ENCODE measurements at regions not wholly inside any gene's neighbourhood (a gene's known extent, or its start where the extent isn't known, plus 50 kb on each side); places are given as distances from the start of the nearest gene placed in this dataset.

DNA sequence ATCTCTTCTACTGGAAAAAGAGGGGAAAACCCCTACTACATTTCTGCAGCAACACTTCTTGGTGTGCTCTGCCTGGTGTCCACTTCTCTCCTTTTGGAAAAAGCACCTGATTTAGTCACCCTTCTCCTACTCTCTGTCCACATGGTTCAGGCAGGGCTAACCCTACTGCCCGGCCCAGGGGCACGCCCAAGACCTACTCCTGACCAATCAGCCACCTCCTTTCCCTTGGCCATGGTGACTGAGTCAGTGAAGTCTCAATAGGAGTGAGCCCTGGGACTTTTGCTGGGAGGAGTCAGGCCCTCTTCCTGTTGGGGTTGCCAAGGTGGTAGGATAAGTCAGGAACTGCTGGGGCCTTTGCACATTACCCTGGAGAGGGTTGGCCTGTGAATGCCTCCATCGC is 52.5 kb upstream of the MYL2 start:
- peaks cover 9% of the 10 kb centered on the region; the same call in 1 of the 2 replicates for H3K27me3 ChIP-seq (ENCODE audit: control insufficient read depth, low read length)
- H3K79me2 ChIP-seq (ENCODE audit: control insufficient read depth, low read length): no peaks in the 10 kb centered on the region
- H3K9me2 ChIP-seq (replicated peaks; ENCODE audit: control insufficient read depth, low read length): no peaks in the 10 kb centered on the region
- no peaks in the 10 kb centered on the region for H3K36me3 ChIP-seq (ENCODE audit: control insufficient read depth, low read length)
- H3K9me3 ChIP-seq (ENCODE audit: control insufficient read depth, insufficient read depth, low read length): no peaks in the 10 kb centered on the region
- no peaks in the 10 kb centered on the region for H3F3A ChIP-seq (ENCODE audit: control insufficient read depth, insufficient read depth)
- no peaks in the 10 kb centered on the region for H4K20me1 ChIP-seq (ENCODE audit: control insufficient read depth, insufficient read depth, low read depth, low read length)
- H3K4me3 ChIP-seq (ENCODE audit: low read length): no peak overlapping the region
- H3K4me1 ChIP-seq (ENCODE audit: control insufficient read depth, low read length): no peaks in the 10 kb centered on the region
- TF ChIP-seq CTCF (IDR thresholded peaks at IDR 0.05; ENCODE audit: low read depth, low read length, poor library complexity, severe bottlenecking) (no peak), EZH2phosphoT487 (IDR thresholded peaks at IDR 0.05; ENCODE audit: borderline replicate concordance, low read length) (no peak)
- no peak overlapping the region for H3K27ac ChIP-seq (ENCODE audit: low read depth, low read length)
- no peak overlapping the region for H3K4me2 ChIP-seq (ENCODE audit: low read length)

DNA sequence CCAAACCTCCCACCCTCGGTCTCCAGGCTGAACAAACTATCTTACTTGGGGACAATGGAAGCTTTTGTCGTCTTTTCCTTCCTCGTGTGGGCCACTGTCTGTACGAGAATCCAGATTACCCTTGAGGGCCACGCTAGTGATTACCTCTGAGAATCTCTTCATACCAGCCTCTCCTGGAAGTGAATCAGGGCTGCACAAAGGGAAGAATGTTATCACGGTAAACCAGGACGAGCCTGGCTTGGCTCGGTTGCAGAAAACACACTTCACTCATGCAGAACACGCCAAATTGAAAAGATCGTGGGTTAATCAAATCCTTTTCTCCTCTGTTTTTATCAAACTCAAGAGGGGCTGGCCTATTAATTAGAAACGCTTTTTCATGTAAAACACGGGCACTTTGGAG is 51.6 kb upstream of the MYL2 start:
- Histone ChIP-seq H3K27ac (ENCODE audit: low read depth, low read length) (no peak overlapping the region), H4K20me1 (ENCODE audit: control insufficient read depth, insufficient read depth, low read depth, low read length) (no peaks in the 10 kb centered on the region), H3F3A (ENCODE audit: control insufficient read depth, insufficient read depth) (no peaks in the 10 kb centered on the region), H3K27me3 (ENCODE audit: control insufficient read depth, low read length) (peaks cover 9% of the 10 kb centered on the region; the same call in 1 of the 2 replicates), H3K9me2 (replicated peaks; ENCODE audit: control insufficient read depth, low read length) (no peaks in the 10 kb centered on the region), H3K4me3 (ENCODE audit: low read length) (no peak overlapping the region), H3K36me3 (ENCODE audit: control insufficient read depth, low read length) (no peaks in the 10 kb centered on the region), H3K9me3 (ENCODE audit: control insufficient read depth, insufficient read depth, low read length) (no peaks in the 10 kb centered on the region), H3K79me2 (ENCODE audit: control insufficient read depth, low read length) (no peaks in the 10 kb centered on the region), H3K4me2 (ENCODE audit: low read length) (no peak overlapping the region), H3K4me1 (ENCODE audit: control insufficient read depth, low read length) (no peaks in the 10 kb centered on the region)
- no peak for TF ChIP-seq CTCF (IDR thresholded peaks at IDR 0.05; ENCODE audit: low read depth, low read length, poor library complexity, severe bottlenecking)
- no peak for TF ChIP-seq EZH2phosphoT487 (IDR thresholded peaks at IDR 0.05; ENCODE audit: borderline replicate concordance, low read length)

DNA sequence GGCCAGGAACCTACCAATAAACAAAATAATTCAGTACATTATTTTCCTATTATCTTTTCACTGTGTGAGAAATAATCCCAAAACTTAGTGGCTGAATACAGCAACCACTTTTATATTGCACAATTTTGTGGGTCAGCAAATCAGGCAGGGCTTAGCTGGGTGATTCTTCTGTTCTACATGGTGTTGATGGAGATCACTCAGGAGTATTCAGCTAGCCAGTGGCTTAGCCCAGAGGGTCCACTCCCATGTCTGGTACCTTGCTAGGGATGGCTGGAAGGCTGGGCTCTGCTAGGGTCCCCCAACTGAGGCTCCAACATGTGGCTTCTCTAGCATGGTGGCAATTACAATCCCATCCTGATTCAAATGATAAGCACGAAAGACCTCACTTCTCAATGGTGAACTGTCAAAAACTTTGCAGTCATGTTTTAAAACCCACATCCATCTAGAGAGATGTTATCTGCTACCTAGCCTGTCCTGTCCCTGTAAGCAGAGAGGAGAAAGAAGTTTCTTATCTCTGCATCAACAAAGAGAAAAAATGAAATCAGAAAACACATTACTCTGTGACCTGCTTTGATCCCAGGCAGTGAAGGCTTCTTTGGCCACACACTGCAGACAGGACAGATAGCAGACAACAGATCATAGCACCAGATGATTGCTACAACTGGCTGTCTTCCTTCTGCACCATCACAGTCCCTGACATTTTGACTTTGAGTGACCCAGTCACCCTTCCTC is 51.0 kb upstream of the MYL2 start:
- peaks cover 9% of the 10 kb centered on the region; the same call in 1 of the 2 replicates for H3K27me3 ChIP-seq (ENCODE audit: control insufficient read depth, low read length)
- H3K9me2 ChIP-seq (replicated peaks; ENCODE audit: control insufficient read depth, low read length): no peaks in the 10 kb centered on the region
- no peak overlapping the region for H3K27ac ChIP-seq (ENCODE audit: low read depth, low read length)

More for the DNA sequence above, 51.0 kb upstream of the MYL2 start:
- Histone ChIP-seq H3K4me1 (ENCODE audit: control insufficient read depth, low read length) (no peaks in the 10 kb centered on the region), H4K20me1 (ENCODE audit: control insufficient read depth, insufficient read depth, low read depth, low read length) (no peaks in the 10 kb centered on the region), H3K4me3 (ENCODE audit: low read length) (no peak overlapping the region), H3F3A (ENCODE audit: control insufficient read depth, insufficient read depth) (no peaks in the 10 kb centered on the region), H3K79me2 (ENCODE audit: control insufficient read depth, low read length) (no peaks in the 10 kb centered on the region), H3K36me3 (ENCODE audit: control insufficient read depth, low read length) (no peaks in the 10 kb centered on the region), H3K9me3 (ENCODE audit: control insufficient read depth, insufficient read depth, low read length) (no peaks in the 10 kb centered on the region), H3K4me2 (ENCODE audit: low read length) (no peak overlapping the region)
- TF ChIP-seq CTCF (IDR thresholded peaks at IDR 0.05; ENCODE audit: low read depth, low read length, poor library complexity, severe bottlenecking) (no peak), EZH2phosphoT487 (IDR thresholded peaks at IDR 0.05; ENCODE audit: borderline replicate concordance, low read length) (no peak)
